Astrocyte of the spinal cord (primary cell): ENCODE measurements at regions not wholly inside any gene's neighbourhood (a gene's known extent, or its start where the extent isn't known, plus 50 kb on each side); places are given as distances from the start of the nearest gene placed in this dataset.

ENCODE experiments used
- DNase-seq: peaks from one replicate; pipeline ENCODE4 v3.0.0; 2011; ENCODE audit warnings: low read depth, low spot score
- H3K4me3 ChIP-seq: 2 replicates; pipeline ENCODE4 v1.5.1; 2011; ENCODE audit warnings: low read depth, mild to moderate bottlenecking, low read length, moderate library complexity
- CTCF ChIP-seq: IDR thresholded peaks from 2 replicates; pipeline ENCODE4 v1.5.1; 2012; ENCODE audit warnings: low read depth, mild to moderate bottlenecking, low read length, inconsistent platforms
- in situ Hi-C: cut with HindIII; loops from 2 replicates; pipeline ENCODE4 v1.10.0; 2017; ENCODE audit warnings: low sequenced_read_pairs

- no peak for TF ChIP-seq CTCF
- no peak for DNase-seq
- H3K4me3 ChIP-seq, result no peak overlapping the region
- in situ Hi-C loops, result no loop called here
Measured at GRCh38 chr2:9124231-9124741, 82.3 kb upstream of the ASAP2 start.

- no peak for DNase-seq
- in situ Hi-C loops, result no loop called here
- H3K4me3 ChIP-seq, result no peak overlapping the region
- no peak for TF ChIP-seq CTCF
Measured at GRCh38 chr2:9123069-9123468, 83.5 kb upstream of the ASAP2 start.

DNA sequence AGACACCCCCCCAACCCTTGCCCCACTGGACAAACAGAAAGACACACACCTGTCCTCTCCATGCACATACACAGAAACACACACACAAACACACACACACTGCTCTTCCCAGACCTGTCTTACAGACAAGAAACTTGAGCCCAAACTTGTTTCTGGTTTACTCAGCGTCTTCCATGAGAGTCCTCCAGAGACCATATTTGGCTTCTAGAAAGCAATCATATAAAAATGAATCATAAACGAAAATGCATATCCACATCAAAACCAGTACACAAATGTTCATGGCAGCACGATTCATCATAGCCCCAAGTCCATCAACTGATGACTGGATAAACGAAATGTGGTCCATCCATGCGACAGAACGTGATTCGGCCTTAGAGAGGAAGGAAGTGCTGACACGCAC lies 84.2 kb upstream of the ASAP2 start:
- no peak for TF ChIP-seq CTCF
- no peak for DNase-seq
- in situ Hi-C loops, result no loop called here
- H3K4me3 ChIP-seq, result no peak overlapping the region

GRCh38 chr2:9118383-9118960 lies 88.1 kb upstream of the ASAP2 start:
- H3K4me3 ChIP-seq, result no peak overlapping the region
- in situ Hi-C loops, result no loop called here
- DNase-seq, result no peak
- TF ChIP-seq CTCF, result no peak

DNA sequence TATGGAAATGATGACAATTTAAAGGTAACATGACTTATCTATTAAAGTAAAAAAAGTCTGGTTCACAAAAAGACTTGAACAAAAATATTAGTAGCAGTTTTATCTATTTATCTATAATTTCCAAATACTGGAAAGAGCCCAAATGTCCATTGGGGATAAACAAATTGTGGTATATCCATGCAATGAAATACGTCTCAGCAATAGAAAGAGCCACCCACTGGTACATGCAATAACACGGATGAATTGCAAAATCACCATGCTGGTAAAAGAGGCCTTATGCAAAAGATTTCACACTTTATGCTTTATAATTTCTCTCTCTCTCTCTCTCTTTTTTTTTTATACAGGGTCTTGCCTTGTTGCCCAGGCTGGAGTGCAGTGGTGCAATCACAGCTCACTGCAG lies 91.4 kb upstream of the ASAP2 start:
- DNase-seq, result no peak
- in situ Hi-C loops, result no loop called here
- H3K4me3 ChIP-seq, result no peak overlapping the region
- TF ChIP-seq CTCF, result no peak

- H3K4me3 ChIP-seq, result no peak overlapping the region
- peak; percentile 19 for TF ChIP-seq CTCF
- no peak for DNase-seq
- in situ Hi-C loops, result no loop called here
Measured at GRCh38 chr2:9114458-9114857, 92.2 kb upstream of the ASAP2 start.

DNA sequence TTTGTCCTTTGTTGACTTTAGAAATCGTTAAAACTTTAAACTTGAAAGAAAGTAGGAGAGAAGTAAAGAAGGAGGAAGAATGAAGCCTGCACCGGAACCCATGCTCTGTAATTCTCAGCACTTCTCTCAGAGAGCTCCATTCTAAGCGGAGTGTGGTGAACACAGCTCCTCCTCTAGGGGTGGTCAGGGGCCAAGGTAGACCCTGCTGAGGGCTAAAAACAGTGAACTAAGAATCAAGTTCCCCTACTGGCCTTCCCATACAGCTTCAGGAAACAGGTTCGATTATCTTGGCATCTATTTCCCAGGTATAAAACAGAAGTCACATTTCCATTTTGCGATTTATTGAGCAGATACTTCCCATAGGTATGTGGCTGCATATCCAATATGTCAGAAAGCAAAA lies 92.7 kb upstream of the ASAP2 start:
- no peak for DNase-seq
- no peak for TF ChIP-seq CTCF
- in situ Hi-C loops, result no loop called here
- H3K4me3 ChIP-seq, result no peak overlapping the region
